ENCODE measurements at regions not wholly inside any gene's neighbourhood (a gene's known extent, or its start where the extent isn't known, plus 50 kb on each side); places are given as distances from the start of the nearest gene placed in this dataset.

GRCh38 chr3:178036451-178037144 is 499.6 kb upstream of the KCNMB2 start:
- Histone ChIP-seq H3K27me3 (ENCODE audit: control insufficient read depth in 3 of 3, insufficient read depth in 3 of 3, low read length in 3 of 3) (no peaks in the 10 kb centered on the region), H3K9me3 (ENCODE audit: control insufficient read depth in 2 of 2, insufficient read depth in 1 of 2, low read depth in 1 of 2, low read length in 1 of 2) (no peaks in the 10 kb centered on the region), H3K4me3 (ENCODE audit: low read depth in 1 of 3, low read length in 3 of 3) (no peak overlapping the region), H3K27ac (ENCODE audit: low read depth in 1 of 3, low read length in 2 of 3) (no peak overlapping the region), H3K36me3 (ENCODE audit: control insufficient read depth in 3 of 3, insufficient read depth in 2 of 3, low read depth in 1 of 3, low read length in 3 of 3) (no peaks in the 10 kb centered on the region), H3K4me1 (ENCODE audit: control insufficient read depth in 3 of 3, insufficient read depth in 2 of 3, low read depth in 1 of 3, low read length in 2 of 3) (no peaks in the 10 kb centered on the region)
- DNase-seq, result no peak
- WGBS, 3 donors, result 81 to 95% (median 94%) methylated on average over 4 of the region's 4 CpGs
- no peak for FAIRE-seq

GRCh38 chr3:178041931-178042330 is 494.3 kb upstream of the KCNMB2 start:
- H3K4me1 ChIP-seq (ENCODE audit: control insufficient read depth in 3 of 3, insufficient read depth in 2 of 3, low read depth in 1 of 3, low read length in 2 of 3), result no peaks in the 10 kb centered on the region
- H3K36me3 ChIP-seq (ENCODE audit: control insufficient read depth in 3 of 3, insufficient read depth in 2 of 3, low read depth in 1 of 3, low read length in 3 of 3), result no peaks in the 10 kb centered on the region
- H3K4me3 ChIP-seq (ENCODE audit: low read depth in 1 of 3, low read length in 3 of 3), result no peak overlapping the region
- no peak overlapping the region for H3K27ac ChIP-seq (ENCODE audit: low read depth in 1 of 3, low read length in 2 of 3)
- DNase-seq (no peak), FAIRE-seq (no peak)
- no peaks in the 10 kb centered on the region for H3K27me3 ChIP-seq (ENCODE audit: control insufficient read depth in 3 of 3, insufficient read depth in 3 of 3, low read length in 3 of 3)
- no peaks in the 10 kb centered on the region for H3K9me3 ChIP-seq (ENCODE audit: control insufficient read depth in 2 of 2, insufficient read depth in 1 of 2, low read depth in 1 of 2, low read length in 1 of 2)

- no peak overlapping the region for H3K27ac ChIP-seq (ENCODE audit: low read depth in 1 of 3, low read length in 2 of 3)
- FAIRE-seq (no peak), DNase-seq (no peak)
- H3K9me3 ChIP-seq (ENCODE audit: control insufficient read depth in 2 of 2, insufficient read depth in 1 of 2, low read depth in 1 of 2, low read length in 1 of 2), result no peaks in the 10 kb centered on the region
- WGBS, 3 donors, result 93 to 95% (median 93%) methylated on average over 3 of the region's 3 CpGs
- H3K4me1 ChIP-seq (ENCODE audit: control insufficient read depth in 3 of 3, insufficient read depth in 2 of 3, low read depth in 1 of 3, low read length in 2 of 3), result no peaks in the 10 kb centered on the region
- no peak overlapping the region for H3K4me3 ChIP-seq (ENCODE audit: low read depth in 1 of 3, low read length in 3 of 3)
- H3K36me3 ChIP-seq (ENCODE audit: control insufficient read depth in 3 of 3, insufficient read depth in 2 of 3, low read depth in 1 of 3, low read length in 3 of 3), result no peaks in the 10 kb centered on the region
- no peaks in the 10 kb centered on the region for H3K27me3 ChIP-seq (ENCODE audit: control insufficient read depth in 3 of 3, insufficient read depth in 3 of 3, low read length in 3 of 3)
These were observed 493.9 kb upstream of the KCNMB2 start for GRCh38 chr3:178042376-178042775.

GRCh38 chr3:178043084-178043483 is 493.2 kb upstream of the KCNMB2 start:
- Histone ChIP-seq H3K9me3 (ENCODE audit: control insufficient read depth in 2 of 2, insufficient read depth in 1 of 2, low read depth in 1 of 2, low read length in 1 of 2) (no peaks in the 10 kb centered on the region), H3K27ac (ENCODE audit: low read depth in 1 of 3, low read length in 2 of 3) (no peak overlapping the region), H3K4me1 (ENCODE audit: control insufficient read depth in 3 of 3, insufficient read depth in 2 of 3, low read depth in 1 of 3, low read length in 2 of 3) (no peaks in the 10 kb centered on the region), H3K36me3 (ENCODE audit: control insufficient read depth in 3 of 3, insufficient read depth in 2 of 3, low read depth in 1 of 3, low read length in 3 of 3) (no peaks in the 10 kb centered on the region), H3K4me3 (ENCODE audit: low read depth in 1 of 3, low read length in 3 of 3) (no peak overlapping the region), H3K27me3 (ENCODE audit: control insufficient read depth in 3 of 3, insufficient read depth in 3 of 3, low read length in 3 of 3) (no peaks in the 10 kb centered on the region)
- DNase-seq (no peak), FAIRE-seq (no peak)
- 90 to 92% (median 90%) methylated on average over 3 of the region's 3 CpGs for WGBS, 3 donors

- Histone ChIP-seq H3K27me3 (ENCODE audit: control insufficient read depth in 3 of 3, insufficient read depth in 3 of 3, low read length in 3 of 3) (no peaks in the 10 kb centered on the region), H3K36me3 (ENCODE audit: control insufficient read depth in 3 of 3, insufficient read depth in 2 of 3, low read depth in 1 of 3, low read length in 3 of 3) (no peaks in the 10 kb centered on the region), H3K27ac (ENCODE audit: low read depth in 1 of 3, low read length in 2 of 3) (no peak overlapping the region), H3K4me3 (ENCODE audit: low read depth in 1 of 3, low read length in 3 of 3) (no peak overlapping the region), H3K9me3 (ENCODE audit: control insufficient read depth in 2 of 2, insufficient read depth in 1 of 2, low read depth in 1 of 2, low read length in 1 of 2) (no peaks in the 10 kb centered on the region), H3K4me1 (ENCODE audit: control insufficient read depth in 3 of 3, insufficient read depth in 2 of 3, low read depth in 1 of 3, low read length in 2 of 3) (no peaks in the 10 kb centered on the region)
- whole genome bisulfite sequencing, 3 donors, result 94 to 98% (median 96%) methylated on average over 2 of the region's 2 CpGs
- FAIRE-seq, result no peak
- DNase-seq, result no peak
These were observed 491.9 kb upstream of the KCNMB2 start for GRCh38 chr3:178044320-178044719.

- H3K27me3 ChIP-seq (ENCODE audit: control insufficient read depth in 3 of 3, insufficient read depth in 3 of 3, low read length in 3 of 3), result no peaks in the 10 kb centered on the region
- DNase-seq (no peak), FAIRE-seq (no peak)
- no peaks in the 10 kb centered on the region for H3K4me1 ChIP-seq (ENCODE audit: control insufficient read depth in 3 of 3, insufficient read depth in 2 of 3, low read depth in 1 of 3, low read length in 2 of 3)
- H3K27ac ChIP-seq (ENCODE audit: low read depth in 1 of 3, low read length in 2 of 3), result no peak overlapping the region
- H3K4me3 ChIP-seq (ENCODE audit: low read depth in 1 of 3, low read length in 3 of 3), result no peak overlapping the region
- H3K9me3 ChIP-seq (ENCODE audit: control insufficient read depth in 2 of 2, insufficient read depth in 1 of 2, low read depth in 1 of 2, low read length in 1 of 2), result no peaks in the 10 kb centered on the region
- WGBS, 3 donors, result 89 to 92% (median 92%) methylated on average over 3 of the region's 3 CpGs
- no peaks in the 10 kb centered on the region for H3K36me3 ChIP-seq (ENCODE audit: control insufficient read depth in 3 of 3, insufficient read depth in 2 of 3, low read depth in 1 of 3, low read length in 3 of 3)
These were observed 488.7 kb upstream of the KCNMB2 start for GRCh38 chr3:178047496-178047895.

- Histone ChIP-seq H3K36me3 (ENCODE audit: control insufficient read depth in 3 of 3, insufficient read depth in 2 of 3, low read depth in 1 of 3, low read length in 3 of 3) (no peaks in the 10 kb centered on the region), H3K27ac (ENCODE audit: low read depth in 1 of 3, low read length in 2 of 3) (no peak overlapping the region), H3K4me1 (ENCODE audit: control insufficient read depth in 3 of 3, insufficient read depth in 2 of 3, low read depth in 1 of 3, low read length in 2 of 3) (no peaks in the 10 kb centered on the region), H3K9me3 (ENCODE audit: control insufficient read depth in 2 of 2, insufficient read depth in 1 of 2, low read depth in 1 of 2, low read length in 1 of 2) (no peaks in the 10 kb centered on the region), H3K27me3 (ENCODE audit: control insufficient read depth in 3 of 3, insufficient read depth in 3 of 3, low read length in 3 of 3) (no peaks in the 10 kb centered on the region), H3K4me3 (ENCODE audit: low read depth in 1 of 3, low read length in 3 of 3) (no peak overlapping the region)
- 58 to 68% (median 63%) methylated on average over 3 of the region's 3 CpGs for WGBS, 3 donors
- FAIRE-seq (no peak), DNase-seq (no peak)
These were observed 487.5 kb upstream of the KCNMB2 start for GRCh38 chr3:178048768-178049167.

GRCh38 chr3:178054471-178054870 is 481.8 kb upstream of the KCNMB2 start:
- no peaks in the 10 kb centered on the region for H3K36me3 ChIP-seq (ENCODE audit: control insufficient read depth in 3 of 3, insufficient read depth in 2 of 3, low read depth in 1 of 3, low read length in 3 of 3)
- no peaks in the 10 kb centered on the region for H3K9me3 ChIP-seq (ENCODE audit: control insufficient read depth in 2 of 2, insufficient read depth in 1 of 2, low read depth in 1 of 2, low read length in 1 of 2)
- no peaks in the 10 kb centered on the region for H3K4me1 ChIP-seq (ENCODE audit: control insufficient read depth in 3 of 3, insufficient read depth in 2 of 3, low read depth in 1 of 3, low read length in 2 of 3)
- no peak for DNase-seq
- no peak for FAIRE-seq
- H3K27ac ChIP-seq (ENCODE audit: low read depth in 1 of 3, low read length in 2 of 3), result no peak overlapping the region
- H3K27me3 ChIP-seq (ENCODE audit: control insufficient read depth in 3 of 3, insufficient read depth in 3 of 3, low read length in 3 of 3), result no peaks in the 10 kb centered on the region
- no peak overlapping the region for H3K4me3 ChIP-seq (ENCODE audit: low read depth in 1 of 3, low read length in 3 of 3)
- 61 to 69% (median 62%) methylated on average over 3 of the region's 3 CpGs for WGBS, 3 donors

- Histone ChIP-seq H3K9me3 (ENCODE audit: control insufficient read depth in 2 of 2, insufficient read depth in 1 of 2, low read depth in 1 of 2, low read length in 1 of 2) (no peaks in the 10 kb centered on the region), H3K27me3 (ENCODE audit: control insufficient read depth in 3 of 3, insufficient read depth in 3 of 3, low read length in 3 of 3) (no peaks in the 10 kb centered on the region), H3K27ac (ENCODE audit: low read depth in 1 of 3, low read length in 2 of 3) (no peak overlapping the region), H3K36me3 (ENCODE audit: control insufficient read depth in 3 of 3, insufficient read depth in 2 of 3, low read depth in 1 of 3, low read length in 3 of 3) (no peaks in the 10 kb centered on the region), H3K4me3 (ENCODE audit: low read depth in 1 of 3, low read length in 3 of 3) (no peak overlapping the region), H3K4me1 (ENCODE audit: control insufficient read depth in 3 of 3, insufficient read depth in 2 of 3, low read depth in 1 of 3, low read length in 2 of 3) (no peaks in the 10 kb centered on the region)
- FAIRE-seq, result no peak
- WGBS, 3 donors, result 72 to 83% (median 76%) methylated on average over 2 of the region's 2 CpGs
- DNase-seq, result no peak
These were observed 480.3 kb upstream of the KCNMB2 start for GRCh38 chr3:178055939-178056338.

Data from small intestine (tissue), 7 donors.